GM18858 (cell line): ENCODE measurements at regions not wholly inside any gene's neighbourhood (a gene's known extent, or its start where the extent isn't known, plus 50 kb on each side); places are given as distances from the start of the nearest gene placed in this dataset.

ENCODE experiments used
- ATAC-seq: cut with Tn5 transposase; IDR thresholded peaks from one replicate; pipeline ENCODE4 v1.9.1; 2021; ENCODE audit not compliant: unreplicated experiment

DNA sequence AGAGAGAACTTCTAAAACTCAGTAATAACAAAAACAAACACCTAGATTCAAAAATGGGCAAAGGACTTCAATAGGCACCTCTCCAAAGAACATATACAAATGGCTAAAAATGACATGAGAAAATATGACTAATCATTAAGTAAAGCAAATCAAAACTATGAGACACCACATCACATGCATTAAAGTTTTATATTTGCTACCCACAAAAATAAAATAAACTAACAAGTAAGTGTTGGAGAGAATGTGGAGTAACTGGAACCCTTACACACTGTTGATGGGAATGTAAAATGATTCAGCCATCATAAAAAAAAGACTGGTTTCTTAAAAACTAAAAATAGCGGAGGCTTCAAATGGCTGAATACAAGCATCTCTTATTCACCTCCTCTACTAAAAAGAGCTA, 262.1 kb upstream of the PKN2 start:
- ATAC-seq: no peak

- ATAC-seq: no peak
Measured at GRCh38 chr1:88433556-88433955, 250.5 kb upstream of the PKN2 start.

DNA sequence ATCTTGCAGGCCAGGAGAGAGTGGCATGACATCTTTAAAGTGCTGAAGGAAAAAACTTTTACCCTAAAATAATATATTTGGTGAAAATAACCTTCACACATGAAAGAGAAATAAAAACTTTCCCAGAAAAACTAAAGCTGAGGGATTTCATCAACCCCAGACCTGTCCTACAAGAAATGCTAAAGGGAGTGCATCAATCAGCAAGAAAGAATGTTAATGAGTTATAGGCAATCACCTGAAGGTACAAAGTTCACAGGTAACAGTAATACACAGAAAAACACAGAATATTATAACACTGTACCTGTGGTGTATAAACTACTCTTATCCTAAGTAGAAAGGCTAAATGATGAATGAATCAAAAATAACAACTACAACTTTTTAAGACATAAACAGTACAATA, 249.2 kb upstream of the PKN2 start:
- no peak for ATAC-seq

DNA sequence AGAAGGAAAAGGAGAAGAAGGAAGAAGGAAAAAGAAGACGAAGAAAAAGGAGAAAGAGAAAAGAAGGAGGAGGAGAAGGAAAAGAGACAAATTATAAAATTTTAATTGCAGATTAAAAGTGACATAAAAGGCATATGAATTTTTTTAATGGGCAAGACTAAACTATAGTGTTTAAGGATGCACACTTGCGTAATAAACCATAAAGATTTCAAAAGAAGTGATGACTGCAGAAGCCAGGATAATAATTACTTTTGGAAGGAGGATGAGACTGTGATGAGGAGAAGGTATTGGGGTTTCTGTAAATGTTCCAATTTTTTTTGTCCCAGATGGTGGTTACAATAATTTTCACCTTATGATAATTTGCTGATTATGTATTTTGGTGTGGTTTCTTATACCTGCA, 243.1 kb upstream of the PKN2 start:
- ATAC-seq: no peak

DNA sequence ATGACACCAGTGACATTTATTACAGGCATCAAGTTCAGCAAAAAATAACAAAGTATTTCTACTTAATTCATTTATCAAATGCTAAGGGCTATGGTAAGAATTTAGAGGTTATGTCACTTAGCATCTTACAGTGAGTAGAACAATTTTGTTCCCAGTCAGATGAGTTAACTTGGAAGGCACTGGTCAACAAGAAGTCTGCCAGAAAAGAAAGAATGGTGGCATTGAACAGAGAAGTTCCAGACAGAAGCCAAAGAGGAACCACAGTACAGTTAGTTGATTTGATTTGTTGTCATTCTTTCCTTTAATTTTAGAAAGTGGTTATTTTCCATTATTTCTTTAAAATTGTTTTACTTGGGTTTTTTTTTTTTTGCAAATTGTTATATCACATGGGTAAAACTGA, 232.2 kb upstream of the PKN2 start:
- no peak for ATAC-seq

DNA sequence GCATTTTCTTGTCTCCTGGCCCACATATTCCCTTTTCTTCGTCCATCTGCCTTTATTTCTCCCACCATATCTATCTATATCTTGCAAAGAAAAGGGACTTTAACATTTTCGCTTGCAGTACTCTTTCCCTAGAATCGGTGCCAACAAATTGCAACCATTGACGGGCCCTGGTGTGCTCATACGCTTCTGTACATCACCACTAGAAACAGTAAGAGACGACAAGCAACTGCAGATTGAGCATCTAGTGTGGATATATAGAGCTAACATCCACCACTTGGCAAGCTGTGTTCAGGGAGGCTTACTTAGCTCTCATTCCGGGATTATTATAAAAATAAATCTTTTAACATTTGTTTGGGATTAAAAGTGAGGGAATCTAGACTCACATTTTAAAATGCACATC, 230.8 kb upstream of the PKN2 start:
- no peak for ATAC-seq

DNA sequence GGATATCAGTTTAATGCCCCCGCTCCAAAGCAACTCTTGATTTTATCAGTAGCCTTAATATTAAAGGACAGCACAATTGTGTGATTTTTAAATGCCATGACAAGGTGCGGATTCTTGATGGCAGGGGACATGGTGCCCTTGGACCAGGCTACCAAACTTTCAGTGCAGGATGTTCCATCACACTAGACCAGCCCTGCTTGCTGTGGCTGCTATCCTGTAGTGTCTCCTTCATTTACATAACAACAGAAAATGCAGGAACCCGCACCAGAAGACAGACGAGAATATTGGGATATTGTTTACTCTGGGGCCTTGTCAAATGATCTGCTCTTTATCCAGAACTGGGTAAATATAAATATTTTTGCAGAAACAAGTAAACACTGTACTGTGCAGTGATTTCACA, 229.3 kb upstream of the PKN2 start:
- no peak for ATAC-seq

GRCh38 chr1:88455621-88456256, 228.3 kb upstream of the PKN2 start:
- ATAC-seq: no peak

GRCh38 chr1:88457197-88457596, 226.9 kb upstream of the PKN2 start:
- ATAC-seq: no peak

DNA sequence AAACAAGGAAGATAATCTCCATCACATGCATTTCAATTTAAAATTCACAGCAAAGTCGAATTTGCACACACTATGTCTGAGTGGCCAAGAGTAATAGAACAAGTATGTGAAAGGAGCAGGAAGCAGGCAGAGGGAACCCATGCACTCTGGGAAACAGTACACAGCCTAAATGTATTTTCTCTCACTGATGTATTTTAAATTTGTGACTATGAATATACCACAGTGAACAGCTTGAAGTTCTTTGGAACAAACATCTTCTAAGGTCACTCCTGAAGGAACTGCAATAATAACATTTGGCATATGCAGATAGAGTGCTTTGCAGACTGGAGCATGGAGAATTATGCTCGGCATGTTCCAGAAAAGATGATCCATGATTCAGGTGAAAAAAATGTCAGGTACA, 223.1 kb upstream of the PKN2 start:
- no peak for ATAC-seq

DNA sequence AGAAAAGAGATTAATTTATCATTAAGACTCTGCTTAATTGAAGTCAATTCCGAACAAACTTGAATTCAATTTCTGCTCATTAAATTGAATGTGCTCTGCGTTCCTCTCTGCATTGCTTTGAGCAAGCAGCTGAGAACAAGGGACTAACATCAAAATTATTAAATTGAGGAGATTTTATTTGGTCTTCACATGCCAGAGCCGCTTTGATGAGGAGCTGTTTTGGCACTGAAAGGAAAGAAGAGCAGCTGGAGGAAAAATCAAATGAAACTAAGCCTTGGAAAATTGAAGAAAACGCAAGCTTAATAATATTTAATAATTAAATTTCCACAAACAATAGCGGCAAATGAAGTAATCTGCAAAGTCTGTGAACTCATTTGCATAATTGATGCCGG, 222.0 kb upstream of the PKN2 start:
- no peak for ATAC-seq

DNA sequence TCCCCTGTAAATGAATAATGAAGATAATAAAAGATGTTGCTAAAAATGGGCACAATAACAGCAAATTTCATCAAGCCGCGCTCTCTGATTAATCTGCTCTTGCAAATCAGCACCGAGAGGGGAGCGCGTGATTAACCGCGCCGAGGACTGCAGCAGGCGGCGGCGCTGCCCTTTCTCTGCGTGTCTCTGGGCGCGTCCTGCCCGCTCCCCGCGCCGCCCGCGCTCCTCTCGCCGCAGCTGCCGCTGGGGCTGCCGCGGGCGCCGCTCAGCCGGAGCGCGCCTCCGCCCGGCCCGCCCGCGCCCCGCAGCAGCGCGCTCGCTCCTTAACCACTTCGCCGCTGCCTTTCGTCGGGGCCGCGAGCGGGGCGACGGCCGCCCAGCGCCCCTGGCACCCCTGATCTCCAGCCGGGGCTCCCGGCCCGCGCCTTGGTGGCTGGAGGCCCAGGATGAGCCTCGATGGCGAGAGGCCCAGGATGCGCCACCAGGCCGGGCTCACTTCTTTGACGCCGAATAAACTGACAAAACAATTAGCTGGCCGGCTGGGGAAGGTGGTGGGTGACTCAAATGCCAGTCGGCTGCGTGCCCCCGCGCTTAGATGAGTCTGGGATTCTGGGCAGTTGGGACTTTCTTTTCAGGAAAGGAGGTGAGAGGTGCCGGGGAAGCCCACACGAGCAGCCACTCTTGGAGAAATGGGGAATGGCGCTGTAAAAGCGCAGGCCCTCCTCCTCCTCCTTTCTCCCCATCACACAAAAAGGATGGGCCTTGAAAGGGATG, 221.4 kb upstream of the PKN2 start:
- no peak for ATAC-seq

DNA sequence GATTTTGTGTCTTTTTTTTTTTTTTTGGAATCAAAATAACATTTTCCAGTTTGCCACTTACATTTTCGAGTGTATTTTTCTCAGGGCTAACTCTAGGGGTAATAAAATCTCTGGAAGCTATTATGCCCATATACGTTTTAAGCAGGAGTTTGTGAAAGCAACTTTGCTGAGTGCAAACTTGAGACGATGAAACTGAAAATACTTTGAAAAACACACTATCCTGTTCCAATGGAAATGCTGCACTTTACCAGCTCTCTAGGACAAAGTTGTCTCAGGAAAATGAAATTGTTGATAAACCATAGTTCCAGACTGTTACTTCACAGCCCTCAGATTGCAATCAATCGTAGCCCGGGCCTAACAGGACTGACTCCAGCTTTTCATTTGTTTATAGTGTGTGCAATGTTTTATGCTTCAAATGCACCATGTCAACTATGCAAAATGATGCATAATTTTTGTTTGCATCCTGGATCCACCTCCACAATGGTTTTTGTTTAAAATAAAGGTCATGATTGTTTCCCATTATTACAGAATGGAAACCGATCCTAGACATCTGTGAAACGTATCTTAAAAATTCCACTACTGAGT, 220.6 kb upstream of the PKN2 start:
- no peak for ATAC-seq

DNA sequence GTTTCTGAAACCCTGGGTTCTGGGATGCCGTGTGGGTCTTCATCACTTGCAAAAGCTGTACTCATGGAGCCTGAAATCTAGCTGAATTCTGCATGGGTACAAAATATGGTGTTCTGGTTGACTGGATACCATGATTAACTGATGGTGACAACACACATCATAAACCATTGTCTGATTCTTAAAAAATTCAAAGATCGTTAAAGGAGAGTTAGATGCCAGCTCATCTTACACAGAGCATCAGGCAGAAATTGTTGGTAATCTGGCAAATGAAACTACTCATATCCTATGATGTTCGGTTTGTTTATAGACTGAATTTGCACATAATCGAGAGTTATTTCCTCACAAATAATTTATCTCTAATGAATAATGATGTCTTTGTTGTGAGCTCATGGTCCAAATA, 218.1 kb upstream of the PKN2 start:
- ATAC-seq: no peak

- no peak for ATAC-seq
Measured at GRCh38 chr1:88466899-88467580, 217.0 kb upstream of the PKN2 start.

GRCh38 chr1:88472298-88472697, 211.8 kb upstream of the PKN2 start:
- no peak for ATAC-seq

- no peak for ATAC-seq
Measured at GRCh38 chr1:88472714-88473113, 211.4 kb upstream of the PKN2 start.

GRCh38 chr1:88474555-88475304, 209.3 kb upstream of the PKN2 start:
- ATAC-seq: no peak

GRCh38 chr1:88484881-88485280, 199.2 kb upstream of the PKN2 start:
- ATAC-seq: no peak

DNA sequence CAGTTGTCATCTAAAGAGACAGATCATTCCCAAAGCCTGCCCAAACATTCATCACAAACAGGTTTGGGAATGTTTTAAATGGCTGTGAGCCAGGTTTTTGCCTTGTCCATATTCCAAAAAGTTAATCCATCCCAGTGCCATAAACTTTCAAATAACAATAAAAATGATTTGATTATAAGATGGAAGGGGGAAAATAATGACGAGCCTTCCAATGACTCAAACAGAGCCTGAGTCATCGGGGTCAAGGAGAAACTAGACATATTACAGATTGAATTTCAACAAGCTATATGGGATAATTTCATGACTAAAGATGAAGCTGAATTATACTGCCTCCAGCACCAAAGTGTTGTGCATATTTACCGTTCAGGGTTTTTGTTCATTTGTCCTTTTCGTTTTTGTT, 195.8 kb upstream of the PKN2 start:
- ATAC-seq: no peak

- no peak for ATAC-seq
Measured at GRCh38 chr1:88490676-88491075, 193.4 kb upstream of the PKN2 start.
